GM12865 (cell line): ENCODE measurements at regions not wholly inside any gene's neighbourhood (a gene's known extent, or its start where the extent isn't known, plus 50 kb on each side); places are given as distances from the start of the nearest gene placed in this dataset.

Experiments
- DNase-seq: peaks from one replicate; pipeline ENCODE4 v3.0.0; 2010; ENCODE audit warnings: low read depth
- H3K4me3 ChIP-seq: 2 replicates; pipeline ENCODE4 v1.5.1; 2011; ENCODE audit warnings: mild to moderate bottlenecking, low read depth, low read length, control low read depth
- TF ChIP-seq, protein P1 (sequence below): IDR thresholded peaks from 2 replicates; pipeline ENCODE4 v1.5.1; 2011; ENCODE audit warnings: low read length, control low read depth, low read depth, inconsistent platforms; ENCODE audit not compliant: insufficient read depth; ENCODE audit errors: missing control alignments

GRCh38 chr13:23947893-23948292 is 50.6 kb upstream of the C1QTNF9B start:
- TF ChIP-seq, protein P1, sequence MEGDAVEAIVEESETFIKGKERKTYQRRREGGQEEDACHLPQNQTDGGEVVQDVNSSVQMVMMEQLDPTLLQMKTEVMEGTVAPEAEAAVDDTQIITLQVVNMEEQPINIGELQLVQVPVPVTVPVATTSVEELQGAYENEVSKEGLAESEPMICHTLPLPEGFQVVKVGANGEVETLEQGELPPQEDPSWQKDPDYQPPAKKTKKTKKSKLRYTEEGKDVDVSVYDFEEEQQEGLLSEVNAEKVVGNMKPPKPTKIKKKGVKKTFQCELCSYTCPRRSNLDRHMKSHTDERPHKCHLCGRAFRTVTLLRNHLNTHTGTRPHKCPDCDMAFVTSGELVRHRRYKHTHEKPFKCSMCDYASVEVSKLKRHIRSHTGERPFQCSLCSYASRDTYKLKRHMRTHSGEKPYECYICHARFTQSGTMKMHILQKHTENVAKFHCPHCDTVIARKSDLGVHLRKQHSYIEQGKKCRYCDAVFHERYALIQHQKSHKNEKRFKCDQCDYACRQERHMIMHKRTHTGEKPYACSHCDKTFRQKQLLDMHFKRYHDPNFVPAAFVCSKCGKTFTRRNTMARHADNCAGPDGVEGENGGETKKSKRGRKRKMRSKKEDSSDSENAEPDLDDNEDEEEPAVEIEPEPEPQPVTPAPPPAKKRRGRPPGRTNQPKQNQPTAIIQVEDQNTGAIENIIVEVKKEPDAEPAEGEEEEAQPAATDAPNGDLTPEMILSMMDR: no peak
- no peak for DNase-seq

DNA sequence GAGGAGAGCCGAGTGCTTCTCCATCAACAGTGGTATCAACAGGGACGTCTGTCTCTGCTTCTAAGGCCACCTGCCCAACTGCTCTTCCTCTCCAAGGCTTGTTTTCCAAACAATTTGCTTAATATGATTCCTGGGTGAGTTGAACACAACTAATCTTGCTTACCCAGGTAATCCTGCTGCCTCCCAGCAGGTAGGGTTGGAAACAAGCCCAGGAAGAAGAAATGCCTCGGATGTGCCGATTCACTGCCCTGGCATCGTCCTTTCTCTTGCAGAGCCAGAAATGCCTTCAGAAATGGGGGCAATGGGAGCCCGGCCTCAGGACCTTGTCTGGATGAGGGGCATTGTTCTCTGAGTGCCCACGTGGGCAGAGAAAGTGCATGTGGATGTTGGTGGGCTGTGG is 51.9 kb upstream of the C1QTNF9B start:
- no peak overlapping the region for H3K4me3 ChIP-seq
- DNase-seq: no peak
- TF ChIP-seq, protein P1: no peak

More at GRCh38 chr13:23947893-23948292, 50.6 kb upstream of the C1QTNF9B start:
- H3K4me3 ChIP-seq: no peak overlapping the region

- no peak overlapping the region for H3K4me3 ChIP-seq
- TF ChIP-seq, protein P1: no peak
- no peak for DNase-seq
These were observed 52.4 kb upstream of the C1QTNF9B start for GRCh38 chr13:23949736-23950135.

DNA sequence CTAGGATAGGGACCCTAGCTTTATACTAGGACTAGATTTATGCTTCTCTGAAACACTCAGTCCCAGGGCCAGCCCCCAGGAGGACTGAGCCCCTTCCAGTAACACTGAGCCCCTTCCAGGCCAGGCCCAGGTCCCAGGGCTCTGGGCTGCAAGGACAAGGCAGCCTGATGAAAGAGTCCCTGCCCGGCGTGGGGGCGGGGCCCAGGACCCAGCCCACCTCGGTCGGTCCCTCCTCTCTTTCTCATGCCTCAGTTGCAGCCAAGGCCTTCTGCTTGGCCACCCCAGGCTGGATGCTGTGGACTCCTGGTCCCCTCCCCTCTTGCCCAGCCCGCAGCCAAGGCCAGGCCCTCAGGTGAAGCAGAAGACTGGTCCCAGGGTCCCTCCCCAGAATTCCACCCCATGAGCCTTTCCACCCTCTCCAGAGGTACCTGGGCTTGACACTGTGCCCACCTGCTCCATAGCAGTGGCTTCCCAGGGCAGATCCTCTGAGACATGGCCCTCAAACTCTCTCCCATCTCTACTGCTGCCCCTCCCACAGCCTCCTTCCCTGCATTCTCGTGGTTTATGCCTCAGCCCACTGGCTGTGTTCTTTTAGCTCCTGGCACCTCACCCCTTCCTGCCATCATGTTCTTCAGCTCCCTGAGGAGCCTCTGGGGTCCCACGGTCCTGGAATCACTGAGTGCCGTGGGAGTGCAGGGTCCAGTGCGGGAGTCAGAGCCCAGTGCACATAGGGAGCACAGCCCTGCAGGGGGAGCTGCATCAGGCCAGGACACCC is 53.6 kb upstream of the C1QTNF9B start:
- TF ChIP-seq, protein P1: no peak
- H3K4me3 ChIP-seq: no peak overlapping the region
- DNase-seq: no peak

GRCh38 chr13:23952796-23953195 is 55.5 kb upstream of the C1QTNF9B start:
- DNase-seq: no peak

GRCh38 chr13:23953860-23954512 is 56.7 kb upstream of the C1QTNF9B start:
- DNase-seq: no peak
- TF ChIP-seq, protein P1: no peak
- H3K4me3 ChIP-seq: no peak overlapping the region

More at GRCh38 chr13:23952796-23953195, 55.5 kb upstream of the C1QTNF9B start:
- TF ChIP-seq, protein P1: no peak
- no peak overlapping the region for H3K4me3 ChIP-seq
